ENCODE measurements at regions not wholly inside any gene's neighbourhood (a gene's known extent, or its start where the extent isn't known, plus 50 kb on each side); places are given as distances from the start of the nearest gene placed in this dataset.

GRCh38 chr2:177118636-177119035 lies 94.0 kb upstream of the HNRNPA3 start:
- no peaks in the 10 kb centered on the region for H3K9me3 ChIP-seq
- no peaks in the 10 kb centered on the region for H3K27me3 ChIP-seq
- DNase-seq, result no peak
- H3K4me1 ChIP-seq, result no peaks in the 10 kb centered on the region
- no peak for TF ChIP-seq POLR2A (IDR thresholded peaks at IDR 0.05)
- TF ChIP-seq, protein P1, sequence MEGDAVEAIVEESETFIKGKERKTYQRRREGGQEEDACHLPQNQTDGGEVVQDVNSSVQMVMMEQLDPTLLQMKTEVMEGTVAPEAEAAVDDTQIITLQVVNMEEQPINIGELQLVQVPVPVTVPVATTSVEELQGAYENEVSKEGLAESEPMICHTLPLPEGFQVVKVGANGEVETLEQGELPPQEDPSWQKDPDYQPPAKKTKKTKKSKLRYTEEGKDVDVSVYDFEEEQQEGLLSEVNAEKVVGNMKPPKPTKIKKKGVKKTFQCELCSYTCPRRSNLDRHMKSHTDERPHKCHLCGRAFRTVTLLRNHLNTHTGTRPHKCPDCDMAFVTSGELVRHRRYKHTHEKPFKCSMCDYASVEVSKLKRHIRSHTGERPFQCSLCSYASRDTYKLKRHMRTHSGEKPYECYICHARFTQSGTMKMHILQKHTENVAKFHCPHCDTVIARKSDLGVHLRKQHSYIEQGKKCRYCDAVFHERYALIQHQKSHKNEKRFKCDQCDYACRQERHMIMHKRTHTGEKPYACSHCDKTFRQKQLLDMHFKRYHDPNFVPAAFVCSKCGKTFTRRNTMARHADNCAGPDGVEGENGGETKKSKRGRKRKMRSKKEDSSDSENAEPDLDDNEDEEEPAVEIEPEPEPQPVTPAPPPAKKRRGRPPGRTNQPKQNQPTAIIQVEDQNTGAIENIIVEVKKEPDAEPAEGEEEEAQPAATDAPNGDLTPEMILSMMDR (IDR thresholded peaks at IDR 0.05), result no peak
- H3K36me3 ChIP-seq (ENCODE audit: low read depth, missing control alignments), result no peaks in the 10 kb centered on the region
- no peak overlapping the region for H3K27ac ChIP-seq
- WGBS, 2 donors, result 62 to 81% methylated on average over 2 of the region's 2 CpGs
- intact Hi-C loops (cut with DNase I; ENCODE audit: low total_unique reads), result no loop called here
- no peak overlapping the region for H3K4me3 ChIP-seq

DNA sequence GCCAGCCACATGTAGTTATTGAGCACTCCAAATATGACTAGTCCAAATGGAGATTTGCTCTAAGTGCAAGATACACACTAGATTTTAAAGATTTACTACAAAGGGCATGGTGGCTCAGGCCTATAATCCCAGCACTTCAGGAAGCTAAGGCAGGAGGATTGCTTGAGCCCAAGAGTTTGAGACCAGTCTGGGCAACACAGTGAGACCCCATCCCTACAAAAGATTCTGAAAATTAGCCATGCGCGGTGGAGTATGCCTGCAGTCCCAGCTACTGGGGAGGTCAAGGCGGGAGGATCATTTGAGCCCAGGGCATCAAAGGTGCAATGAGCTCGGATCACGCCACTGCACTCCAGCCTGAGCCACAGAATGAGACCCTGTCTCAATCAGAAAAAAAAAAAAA lies 93.5 kb upstream of the HNRNPA3 start:
- WGBS, 2 donors, result 90 to 99% methylated on average over 5 of the region's 5 CpGs
- Histone ChIP-seq H3K9me3 (no peaks in the 10 kb centered on the region), H3K27me3 (no peaks in the 10 kb centered on the region), H3K4me1 (no peaks in the 10 kb centered on the region), H3K36me3 (ENCODE audit: low read depth, missing control alignments) (no peaks in the 10 kb centered on the region), H3K27ac (no peak overlapping the region), H3K4me3 (no peak overlapping the region)
- no peak for TF ChIP-seq POLR2A (IDR thresholded peaks at IDR 0.05)
- TF ChIP-seq, protein P1 (IDR thresholded peaks at IDR 0.05), result no peak
- DNase-seq, result no peak
- intact Hi-C loops (cut with DNase I; ENCODE audit: low total_unique reads), result no loop called here

DNA sequence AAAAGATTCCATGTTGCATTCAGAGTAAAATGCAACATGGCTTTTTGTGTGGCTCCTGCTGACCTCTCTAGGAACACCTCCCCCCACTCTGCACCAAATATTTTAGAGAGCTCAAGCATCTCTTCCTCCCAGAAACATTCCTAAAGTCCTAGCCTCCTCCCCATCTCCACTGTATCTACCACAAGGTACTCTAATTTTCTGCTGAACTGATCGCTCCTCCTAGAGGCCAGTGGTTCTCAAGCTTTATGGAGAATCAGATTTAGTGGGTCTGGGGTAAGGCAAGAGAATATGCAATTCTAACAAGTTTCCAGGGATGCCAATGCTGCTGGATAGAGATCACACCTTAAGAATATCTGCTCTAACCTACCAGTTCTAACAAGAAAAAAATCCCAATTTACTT lies 89.5 kb upstream of the HNRNPA3 start:
- H3K36me3 ChIP-seq (ENCODE audit: low read depth, missing control alignments), result no peaks in the 10 kb centered on the region
- WGBS, 2 donors, result 88 to 100% methylated on average over 1 of the region's 1 CpG
- intact Hi-C loops (cut with DNase I; ENCODE audit: low total_unique reads), result no loop called here
- H3K27ac ChIP-seq, result no peak overlapping the region
- H3K27me3 ChIP-seq, result no peaks in the 10 kb centered on the region
- no peaks in the 10 kb centered on the region for H3K4me1 ChIP-seq
- H3K9me3 ChIP-seq, result no peaks in the 10 kb centered on the region
- TF ChIP-seq, protein P1 (IDR thresholded peaks at IDR 0.05), result no peak
- TF ChIP-seq POLR2A (IDR thresholded peaks at IDR 0.05), result no peak
- no peak for DNase-seq
- no peak overlapping the region for H3K4me3 ChIP-seq

GRCh38 chr2:177124371-177124770 lies 88.2 kb upstream of the HNRNPA3 start:
- 93% methylated on average over 2 of the region's 2 CpGs for WGBS, 2 donors
- Histone ChIP-seq H3K4me3 (no peak overlapping the region), H3K27ac (no peak overlapping the region), H3K9me3 (no peaks in the 10 kb centered on the region), H3K27me3 (no peaks in the 10 kb centered on the region), H3K4me1 (no peaks in the 10 kb centered on the region), H3K36me3 (ENCODE audit: low read depth, missing control alignments) (no peaks in the 10 kb centered on the region)
- TF ChIP-seq POLR2A (IDR thresholded peaks at IDR 0.05), result no peak
- TF ChIP-seq, protein P1 (IDR thresholded peaks at IDR 0.05), result no peak
- intact Hi-C loops (cut with DNase I; ENCODE audit: low total_unique reads), result no loop called here
- no peak for DNase-seq

DNA sequence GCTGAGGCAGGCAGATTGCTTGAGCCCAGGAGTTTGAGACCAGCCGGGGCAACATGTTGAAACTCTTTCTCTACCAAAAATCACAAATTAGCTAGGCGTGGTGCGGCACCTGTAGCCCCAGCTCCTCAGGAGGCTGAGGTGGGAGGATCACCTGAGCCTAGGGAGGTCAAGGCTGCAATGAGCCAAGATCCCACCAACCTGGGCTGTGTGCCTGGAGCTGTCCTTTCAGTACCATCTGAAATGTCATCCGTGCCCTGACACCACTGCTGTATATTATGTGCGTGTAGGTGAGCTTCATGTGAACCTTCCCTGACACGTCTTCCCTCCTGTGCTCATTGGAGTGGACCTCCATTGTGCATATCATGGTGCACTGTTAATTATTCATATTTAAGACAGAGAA lies 84.8 kb upstream of the HNRNPA3 start:
- H3K9me3 ChIP-seq, result no peaks in the 10 kb centered on the region
- TF ChIP-seq, protein P1 (IDR thresholded peaks at IDR 0.05), result no peak
- no peak for TF ChIP-seq POLR2A (IDR thresholded peaks at IDR 0.05)
- DNase-seq, result no peak
- WGBS, 2 donors, result 93 to 100% methylated on average over 3 to 6 of the region's 6 CpGs
- no peaks in the 10 kb centered on the region for H3K27me3 ChIP-seq
- H3K36me3 ChIP-seq (ENCODE audit: low read depth, missing control alignments), result no peaks in the 10 kb centered on the region
- no peak overlapping the region for H3K27ac ChIP-seq
- intact Hi-C loops (cut with DNase I; ENCODE audit: low total_unique reads), result no loop called here
- no peaks in the 10 kb centered on the region for H3K4me1 ChIP-seq
- no peak overlapping the region for H3K4me3 ChIP-seq
